ENCODE measurements at regions not wholly inside any gene's neighbourhood (a gene's known extent, or its start where the extent isn't known, plus 50 kb on each side); places are given as distances from the start of the nearest gene placed in this dataset.

DNA sequence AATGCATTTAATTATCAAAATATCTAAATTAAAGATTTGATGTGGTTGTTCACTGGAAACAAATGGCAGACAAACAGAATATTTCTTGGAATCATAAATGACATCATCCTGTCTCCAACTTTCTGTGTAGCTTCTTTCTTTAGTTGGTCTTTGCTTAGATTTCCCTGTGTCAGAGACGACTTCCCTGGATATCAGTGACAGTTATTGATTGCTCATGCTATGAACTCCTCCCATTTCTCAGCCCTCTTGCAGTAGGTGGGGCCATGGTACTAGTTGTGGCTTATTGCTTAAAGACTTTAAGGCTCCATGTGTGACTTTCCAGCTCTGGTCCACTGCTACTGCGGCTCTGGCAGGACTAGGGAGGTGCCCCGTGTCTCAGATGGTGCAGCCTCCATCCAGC is 592.6 kb downstream of the MTRR start:
- TF ChIP-seq, protein P1, sequence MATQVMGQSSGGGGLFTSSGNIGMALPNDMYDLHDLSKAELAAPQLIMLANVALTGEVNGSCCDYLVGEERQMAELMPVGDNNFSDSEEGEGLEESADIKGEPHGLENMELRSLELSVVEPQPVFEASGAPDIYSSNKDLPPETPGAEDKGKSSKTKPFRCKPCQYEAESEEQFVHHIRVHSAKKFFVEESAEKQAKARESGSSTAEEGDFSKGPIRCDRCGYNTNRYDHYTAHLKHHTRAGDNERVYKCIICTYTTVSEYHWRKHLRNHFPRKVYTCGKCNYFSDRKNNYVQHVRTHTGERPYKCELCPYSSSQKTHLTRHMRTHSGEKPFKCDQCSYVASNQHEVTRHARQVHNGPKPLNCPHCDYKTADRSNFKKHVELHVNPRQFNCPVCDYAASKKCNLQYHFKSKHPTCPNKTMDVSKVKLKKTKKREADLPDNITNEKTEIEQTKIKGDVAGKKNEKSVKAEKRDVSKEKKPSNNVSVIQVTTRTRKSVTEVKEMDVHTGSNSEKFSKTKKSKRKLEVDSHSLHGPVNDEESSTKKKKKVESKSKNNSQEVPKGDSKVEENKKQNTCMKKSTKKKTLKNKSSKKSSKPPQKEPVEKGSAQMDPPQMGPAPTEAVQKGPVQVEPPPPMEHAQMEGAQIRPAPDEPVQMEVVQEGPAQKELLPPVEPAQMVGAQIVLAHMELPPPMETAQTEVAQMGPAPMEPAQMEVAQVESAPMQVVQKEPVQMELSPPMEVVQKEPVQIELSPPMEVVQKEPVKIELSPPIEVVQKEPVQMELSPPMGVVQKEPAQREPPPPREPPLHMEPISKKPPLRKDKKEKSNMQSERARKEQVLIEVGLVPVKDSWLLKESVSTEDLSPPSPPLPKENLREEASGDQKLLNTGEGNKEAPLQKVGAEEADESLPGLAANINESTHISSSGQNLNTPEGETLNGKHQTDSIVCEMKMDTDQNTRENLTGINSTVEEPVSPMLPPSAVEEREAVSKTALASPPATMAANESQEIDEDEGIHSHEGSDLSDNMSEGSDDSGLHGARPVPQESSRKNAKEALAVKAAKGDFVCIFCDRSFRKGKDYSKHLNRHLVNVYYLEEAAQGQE (IDR thresholded peaks at IDR 0.05; ENCODE audit: insufficient read depth in 1 of 2, low read depth in 2 of 2, low read length in 2 of 2) = no peak
- TF ChIP-seq TAF1 (IDR thresholded peaks at IDR 0.05; ENCODE audit: borderline replicate concordance, insufficient read depth, low read length) (no peak), POLR2AphosphoS5 (IDR thresholded peaks at IDR 0.05; ENCODE audit: low read depth, low read length) (no peak)

Data from PFSK-1 (cell line).